H9 (cell line): ENCODE measurements at regions not wholly inside any gene's neighbourhood (a gene's known extent, or its start where the extent isn't known, plus 50 kb on each side); places are given as distances from the start of the nearest gene placed in this dataset.

Experiments used
- DNase-seq: peaks from one replicate; pipeline ENCODE4 v3.0.0-alpha.2; 2017
- H2AFZ ChIP-seq: one replicate; pipeline ENCODE4 v1.6.1; 2013; ENCODE audit warnings: mild to moderate bottlenecking, low read length, control low read depth, moderate library complexity
- H2AK5ac ChIP-seq: 2 replicates; pipeline ENCODE4 v1.6.1; 2013; ENCODE audit warnings: low read length, control low read depth, mixed read lengths; ENCODE audit not compliant: insufficient read length
- H2BK120ac ChIP-seq: one replicate; pipeline ENCODE4 v1.6.1; 2013; ENCODE audit warnings: low read depth, mild to moderate bottlenecking, low read length, control low read depth, inconsistent platforms; ENCODE audit not compliant: poor library complexity, severe bottlenecking
- H2BK12ac ChIP-seq: 2 replicates; pipeline ENCODE4 v1.6.1; 2013; ENCODE audit warnings: low read length, control low read depth, mixed read lengths, low read depth; ENCODE audit not compliant: insufficient read length
- H2BK15ac ChIP-seq: 2 replicates; pipeline ENCODE4 v1.6.1; 2013; ENCODE audit warnings: low read depth, low read length, control low read depth
- H2BK20ac ChIP-seq: one replicate; pipeline ENCODE4 v1.6.1; 2013; ENCODE audit warnings: low read depth, mild to moderate bottlenecking, low read length, control low read depth, inconsistent platforms; ENCODE audit not compliant: poor library complexity, severe bottlenecking
- H2BK5ac ChIP-seq: 2 replicates; pipeline ENCODE4 v1.6.1; 2013; ENCODE audit warnings: low read length, control low read depth, mixed read lengths; ENCODE audit not compliant: insufficient read length
- H3K14ac ChIP-seq: 2 replicates; pipeline ENCODE4 v1.6.1; 2013; ENCODE audit warnings: low read length, control low read depth; ENCODE audit not compliant: insufficient read depth
- H3K18ac ChIP-seq: 2 replicates; pipeline ENCODE4 v1.6.1; 2013; ENCODE audit warnings: low read depth, mild to moderate bottlenecking, mixed read lengths, low read length, control low read depth; ENCODE audit not compliant: insufficient read length
- H3K23ac ChIP-seq: 2 replicates; pipeline ENCODE4 v1.6.1; 2013; ENCODE audit warnings: low read length, control low read depth, mixed read lengths, low read depth; ENCODE audit not compliant: insufficient read length
- H3K23me2 ChIP-seq: 2 replicates; pipeline ENCODE4 v1.6.1; 2013; ENCODE audit warnings: low read depth, mild to moderate bottlenecking, mixed read lengths, low read length, control low read depth; ENCODE audit not compliant: insufficient read length, poor library complexity, severe bottlenecking
- H3K27ac ChIP-seq: 2 replicates; pipeline ENCODE4 v1.5.1; 2013; ENCODE audit warnings: low read length, control low read depth, mixed read lengths, low read depth; ENCODE audit not compliant: insufficient read length
- H3K27me3 ChIP-seq: 2 replicates; pipeline ENCODE4 v1.6.1; 2013; ENCODE audit warnings: low read length, control low read depth, inconsistent platforms; ENCODE audit not compliant: insufficient read depth
- H3K4ac ChIP-seq: 2 replicates; pipeline ENCODE4 v1.6.1; 2013; ENCODE audit warnings: low read depth, mild to moderate bottlenecking, control low read depth, inconsistent platforms, low read length, moderate library complexity
- H3K4me1 ChIP-seq: 2 replicates; pipeline ENCODE4 v1.6.1; 2013; ENCODE audit warnings: low read length, control low read depth, inconsistent platforms; ENCODE audit not compliant: insufficient read depth
- H3K4me2 ChIP-seq: 2 replicates; pipeline ENCODE4 v1.6.1; 2013; ENCODE audit warnings: low read length, control low read depth, mixed read lengths; ENCODE audit not compliant: insufficient read length, insufficient read depth
- H3K56ac ChIP-seq: 2 replicates; pipeline ENCODE4 v1.6.1; 2013; ENCODE audit warnings: low read depth, mild to moderate bottlenecking, mixed read lengths, low read length, control low read depth; ENCODE audit not compliant: insufficient read length
- H3K79me1 ChIP-seq: 2 replicates; pipeline ENCODE4 v1.6.1; 2013; ENCODE audit warnings: low read depth, mild to moderate bottlenecking, moderate library complexity, low read length, control low read depth, inconsistent platforms; ENCODE audit not compliant: insufficient read depth, poor library complexity, severe bottlenecking
- H3K79me2 ChIP-seq: 2 replicates; pipeline ENCODE4 v1.6.1; 2013; ENCODE audit warnings: low read length, control low read depth, inconsistent platforms; ENCODE audit not compliant: insufficient read depth
- H3K9ac ChIP-seq: 2 replicates; pipeline ENCODE4 v1.6.1; 2013; ENCODE audit warnings: low read length, control low read depth, mixed read lengths; ENCODE audit not compliant: insufficient read length; ENCODE audit errors: extremely low read depth
- H3K9me3 ChIP-seq: one replicate; pipeline ENCODE4 v1.6.1; 2013; ENCODE audit warnings: low read depth, low read length, inconsistent platforms; ENCODE audit not compliant: control insufficient read depth
- H3T11ph ChIP-seq: one replicate; pipeline ENCODE4 v1.6.1; 2013; ENCODE audit warnings: mild to moderate bottlenecking, low read length, control low read depth, inconsistent platforms
- H4K20me1 ChIP-seq: one replicate; pipeline ENCODE4 v1.6.1; 2013; ENCODE audit not compliant: control insufficient read depth, insufficient read length, insufficient read depth
- H4K5ac ChIP-seq: 2 replicates; pipeline ENCODE4 v1.6.1; 2013; ENCODE audit warnings: low read depth, mild to moderate bottlenecking, mixed read lengths, low read length, control low read depth; ENCODE audit not compliant: insufficient read length
- H4K8ac ChIP-seq: replicated peaks from 2 replicates; pipeline ENCODE4 v1.6.1; 2013; ENCODE audit warnings: low read length, control low read depth, mixed read lengths, low read depth; ENCODE audit not compliant: insufficient read length
- H4K91ac ChIP-seq: 2 replicates; pipeline ENCODE4 v1.6.1; 2013; ENCODE audit warnings: low read depth, mild to moderate bottlenecking, moderate library complexity, mixed read lengths, low read length, control low read depth; ENCODE audit not compliant: insufficient read length
- H3K27ac Mint-ChIP-seq, 3 experiments: 2 replicates in 2 of 3; 3 replicates in 1 of 3; pipeline ENCODE4 v1.8.0; 2020 to 2021; ENCODE audit warnings: mixed read lengths in 3 of 3, mild to moderate bottlenecking in 1 of 3, moderate library complexity in 1 of 3
- H3K27me3 Mint-ChIP-seq: 2 replicates; pipeline ENCODE4 v1.8.0; 2021; ENCODE audit warnings: low read depth, mild to moderate bottlenecking, moderate library complexity, mixed read lengths
- H3K36me3 Mint-ChIP-seq, 3 experiments: 2 replicates in 2 of 3; 3 replicates in 1 of 3; pipeline ENCODE4 v1.8.0; 2020 to 2021; ENCODE audit warnings: low read depth in 3 of 3, mixed read lengths in 3 of 3; ENCODE audit not compliant: insufficient read depth in 1 of 3
- H3K4me1 Mint-ChIP-seq, 2 experiments: 2 replicates each; pipeline ENCODE4 v1.8.0; 2020; ENCODE audit warnings: mixed read lengths in 2 of 2
- H3K4me3 Mint-ChIP-seq, 2 experiments: 2 replicates in 1 of 2; 3 replicates in 1 of 2; pipeline ENCODE4 v1.8.0; 2020 to 2021; ENCODE audit warnings: mild to moderate bottlenecking in 2 of 2, mixed read lengths in 2 of 2, moderate library complexity in 1 of 2
- H3K9me3 Mint-ChIP-seq, 2 experiments: 2 replicates in 1 of 2; 3 replicates in 1 of 2; pipeline ENCODE4 v1.8.0; 2020; ENCODE audit warnings: mild to moderate bottlenecking in 2 of 2, mixed read lengths in 2 of 2, moderate library complexity in 1 of 2
- CTCF ChIP-seq: fragments of 200-600 bp; sonication (generic); conservative IDR thresholded peaks from 3 replicates; pipeline ENCODE4 v1.8.0; 2021; ENCODE audit warnings: antibody characterized with exemption, mild to moderate bottlenecking

- DNase-seq: no peak
- Histone ChIP-seq H2BK20ac (no peak overlapping the region), H3K4me1 (no peaks in the 10 kb centered on the region; the same call in 1 of the 2 replicates), H4K91ac (no peak overlapping the region), H3K18ac (no peak overlapping the region), H4K5ac (no peak overlapping the region), H4K20me1 (no peaks in the 10 kb centered on the region), H2AFZ (no peak overlapping the region), H3K4me2 (no peak overlapping the region), H3K56ac (no peak overlapping the region), H2BK5ac (no peak overlapping the region), H2BK12ac (no peak overlapping the region), H3K14ac (no peak overlapping the region), H4K8ac (no peak overlapping the region), H2BK120ac (no peak overlapping the region), H3K27me3 (no peaks in the 10 kb centered on the region), H3K79me1 (no peaks in the 10 kb centered on the region), H3K9ac (no peak overlapping the region), H3K27ac (no peak overlapping the region), H3K4ac (no peak overlapping the region), H3T11ph (no peak overlapping the region), H2BK15ac (no peak overlapping the region), H3K79me2 (no peaks in the 10 kb centered on the region), H3K23me2 (no peaks in the 10 kb centered on the region), H3K23ac (no peak overlapping the region), H2AK5ac (no peak overlapping the region), H3K9me3 (no peaks in the 10 kb centered on the region)
- Mint-ChIP-seq H3K4me3 (no peak overlapping the region), H3K36me3 (no peaks in the 10 kb centered on the region), H3K9me3 (no peaks in the 10 kb centered on the region), H3K27ac (no peak overlapping the region), H3K4me1 (peaks cover 25 to 33% of the 10 kb centered on the region in 2 experiments), H3K27me3 (no peaks in the 10 kb centered on the region)
- TF ChIP-seq CTCF: no peak
Observed at GRCh38 chr5:90306613-90307012, 102.9 kb downstream of the CETN3 start.
